Brain pericyte (primary cell): ENCODE measurements at regions not wholly inside any gene's neighbourhood (a gene's known extent, or its start where the extent isn't known, plus 50 kb on each side); places are given as distances from the start of the nearest gene placed in this dataset.

Source experiments
- DNase-seq: peaks from one replicate; pipeline ENCODE4 v3.0.0-alpha.2; 2012; ENCODE audit warnings: low read depth, low spot score

GRCh38 chr5:4065472-4066320, 470.1 kb downstream of the IRX1 start:
- DNase-seq, result no peak

DNA sequence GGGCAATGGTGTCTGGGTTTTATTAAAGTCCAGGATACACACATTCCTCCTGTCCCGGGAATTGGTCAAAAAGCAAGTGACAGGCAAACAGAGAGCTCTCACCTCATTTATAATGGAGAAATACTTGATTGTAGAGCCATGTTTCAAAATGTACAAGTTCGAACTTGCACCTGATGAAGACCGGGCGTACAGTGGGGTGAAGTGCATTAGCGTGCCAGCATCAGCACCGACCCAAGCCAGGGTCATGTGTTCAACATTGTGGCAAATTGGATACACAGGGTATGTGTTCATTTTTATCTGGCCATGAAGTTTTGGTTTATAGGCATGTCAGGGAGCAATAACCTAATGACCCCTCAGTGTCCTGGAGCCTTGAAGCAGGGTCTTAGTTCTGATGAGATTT, 472.5 kb downstream of the IRX1 start:
- DNase-seq, result no peak

GRCh38 chr5:4078544-4078943, 482.9 kb downstream of the IRX1 start:
- DNase-seq, result no peak

- no peak for DNase-seq
Measured at GRCh38 chr5:4079831-4080230, 484.2 kb downstream of the IRX1 start.

GRCh38 chr5:4080370-4080769, 484.7 kb downstream of the IRX1 start:
- no peak for DNase-seq

DNA sequence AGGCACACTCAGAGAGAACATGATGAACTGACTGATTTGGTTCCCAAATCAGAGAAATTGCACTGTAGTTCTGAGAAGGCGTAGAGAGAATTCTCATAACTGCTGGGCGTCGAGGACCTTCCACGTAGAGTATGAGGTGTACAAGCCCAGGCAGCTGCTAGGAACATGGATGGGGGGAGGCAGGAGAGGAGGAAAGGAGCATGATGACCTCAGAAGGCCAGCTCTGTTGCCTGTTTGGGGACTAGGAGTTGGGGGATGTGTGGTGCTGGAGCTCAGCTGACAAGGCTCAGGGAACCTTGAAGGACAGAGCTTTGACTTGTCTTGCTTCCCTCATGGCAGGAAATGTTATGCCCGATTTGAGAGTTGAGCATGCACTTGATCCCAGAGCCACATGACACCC, 485.4 kb downstream of the IRX1 start:
- DNase-seq, result no peak

- no peak for DNase-seq
Measured at GRCh38 chr5:4081466-4081865, 485.8 kb downstream of the IRX1 start.

GRCh38 chr5:4082966-4083564, 487.4 kb downstream of the IRX1 start:
- no peak for DNase-seq

DNA sequence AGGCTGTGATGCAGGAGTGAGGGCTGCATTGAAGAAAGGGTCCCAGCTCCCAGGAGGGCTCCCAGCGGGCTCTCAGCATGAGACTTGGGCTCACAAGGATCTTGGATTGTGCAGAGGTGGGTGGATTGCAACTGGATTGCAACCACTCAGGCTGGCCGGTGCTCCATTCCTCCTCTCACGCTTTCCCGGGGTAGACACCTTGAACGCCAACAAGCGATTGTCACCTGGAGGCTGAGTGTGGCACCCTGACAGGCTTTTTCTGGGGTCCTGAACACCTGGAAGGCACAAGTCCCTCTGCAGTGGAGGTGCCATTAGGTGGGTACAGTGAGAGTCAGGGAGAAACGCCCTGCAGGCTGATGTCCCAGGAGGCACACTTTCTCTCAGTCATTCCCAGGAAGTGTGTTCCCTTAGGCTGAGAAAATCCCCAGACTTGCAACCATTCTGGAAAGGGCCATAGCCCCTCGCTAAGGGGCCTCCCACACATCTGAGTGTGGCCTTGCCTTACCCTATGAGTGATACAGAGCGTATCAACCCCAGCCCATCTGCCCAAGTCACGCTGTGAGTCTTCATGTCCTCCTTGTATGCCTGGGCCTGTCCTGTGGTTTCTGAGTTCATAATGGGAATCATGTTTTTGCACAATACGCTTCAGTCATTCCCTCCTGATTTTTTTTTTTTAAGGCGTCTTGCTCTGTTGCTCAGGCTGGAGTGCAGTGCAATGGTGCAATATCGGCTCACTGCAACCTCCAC, 488.1 kb downstream of the IRX1 start:
- no peak for DNase-seq

DNA sequence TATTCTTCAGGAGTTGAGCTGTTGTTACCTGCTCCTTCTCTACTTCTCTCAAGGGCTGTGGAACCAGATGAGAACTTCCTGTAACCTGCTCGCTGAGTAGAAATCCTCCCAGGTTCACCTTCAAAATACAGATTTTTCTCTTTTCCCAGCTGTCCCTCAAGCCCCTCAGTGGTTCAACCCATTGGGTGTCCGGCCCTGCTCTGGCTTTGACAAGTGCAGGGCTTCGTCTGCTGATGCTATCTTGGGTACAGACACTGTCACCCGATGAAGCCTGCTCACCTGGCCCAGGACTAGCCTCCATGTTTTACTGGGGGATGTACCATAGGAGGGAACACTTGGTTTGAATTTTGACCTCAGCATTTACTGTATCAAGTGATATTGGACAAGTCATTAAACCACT, 490.4 kb downstream of the IRX1 start:
- no peak for DNase-seq

GRCh38 chr5:4087110-4087509, 491.5 kb downstream of the IRX1 start:
- no peak for DNase-seq

DNA sequence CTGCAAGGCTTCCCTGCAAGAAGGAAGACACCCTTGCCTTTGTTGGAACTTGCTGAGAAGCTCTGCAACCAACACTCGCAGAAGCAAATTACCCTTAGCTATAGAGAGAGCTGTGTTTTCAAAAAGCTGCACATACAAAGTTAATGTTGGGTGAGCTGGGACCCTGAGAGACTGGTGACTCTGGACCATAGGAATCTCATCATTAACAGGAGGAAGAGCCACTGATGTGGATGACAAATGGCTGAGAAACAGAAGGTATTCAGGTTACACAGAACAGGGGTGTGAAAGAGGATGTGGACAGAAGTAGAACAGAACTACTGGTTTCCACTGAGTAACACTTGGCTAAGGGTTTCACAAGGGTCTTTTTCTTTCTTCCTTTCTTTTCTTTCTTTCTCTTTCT, 493.5 kb downstream of the IRX1 start:
- no peak for DNase-seq

DNA sequence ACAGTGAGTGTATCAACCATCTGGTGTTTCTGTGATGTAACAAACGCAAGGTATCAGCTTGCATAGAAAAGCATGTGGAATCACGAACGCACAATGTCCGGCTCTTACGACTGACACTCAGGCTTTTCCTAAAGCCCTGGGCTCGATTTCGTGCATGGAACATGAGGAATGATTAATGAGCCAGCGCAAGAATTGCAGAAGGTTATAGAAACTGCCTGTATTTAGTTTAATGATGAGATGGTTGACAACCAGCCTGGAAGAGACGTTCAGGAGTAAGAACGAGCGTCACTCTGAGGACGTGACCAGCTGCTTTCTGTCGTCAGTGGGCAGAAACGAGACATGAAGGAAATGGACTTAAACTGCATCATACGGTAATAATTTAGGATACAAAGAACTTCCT, 497.6 kb downstream of the IRX1 start:
- DNase-seq, result no peak

DNA sequence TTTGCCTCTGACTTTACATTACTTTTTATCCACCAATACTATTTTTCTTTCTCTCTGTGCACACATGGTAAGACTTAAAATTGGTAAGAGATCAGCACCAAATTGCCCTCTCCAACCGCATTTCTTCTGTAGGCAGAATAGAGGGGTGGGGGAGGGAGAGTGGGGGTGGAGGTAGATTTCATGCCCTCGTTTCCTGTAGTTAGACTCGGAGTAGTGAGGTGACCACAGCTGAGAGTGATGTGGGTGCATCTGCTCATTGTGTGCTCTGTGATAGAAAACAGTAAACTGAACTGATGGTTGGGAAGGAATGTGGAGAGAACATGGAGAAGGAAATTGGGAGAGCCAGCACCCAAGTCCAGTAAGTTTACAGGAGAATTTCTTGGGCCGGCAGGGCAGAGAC, 498.3 kb downstream of the IRX1 start:
- no peak for DNase-seq

DNA sequence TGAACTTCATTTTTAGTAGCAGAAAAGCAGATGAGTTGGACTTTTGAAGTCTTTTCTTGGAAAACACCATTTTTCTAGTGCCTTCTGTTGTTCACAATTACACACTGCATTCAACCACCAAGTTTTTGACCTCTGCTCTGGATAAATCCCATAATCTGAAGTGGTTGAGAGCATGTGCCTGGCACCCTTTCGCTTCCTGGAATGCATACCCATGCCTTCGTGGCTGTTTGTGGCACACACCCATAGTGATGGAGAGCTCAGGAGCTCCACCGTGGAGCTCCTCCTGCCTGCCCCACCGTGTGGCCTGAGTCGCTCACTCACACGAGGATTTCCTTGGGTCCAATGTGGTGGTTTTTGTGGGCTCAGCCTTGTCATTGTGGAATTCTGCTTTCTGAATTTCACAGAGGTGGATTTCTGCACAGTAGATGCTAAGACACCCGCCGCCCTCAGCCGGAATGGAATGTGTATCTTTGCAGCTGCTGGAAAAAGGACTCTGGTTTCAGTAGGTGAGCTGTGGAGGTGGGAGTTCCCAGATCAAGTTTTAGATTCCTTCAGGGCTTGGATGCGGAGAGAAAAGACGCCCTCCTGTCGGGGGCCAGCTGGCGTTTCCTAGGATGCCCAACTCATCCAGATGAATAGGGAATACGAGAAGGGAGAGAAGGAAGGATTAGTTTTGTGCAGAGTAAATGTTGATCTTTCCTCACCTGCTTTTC, 500.4 kb downstream of the IRX1 start:
- DNase-seq, result no peak

DNA sequence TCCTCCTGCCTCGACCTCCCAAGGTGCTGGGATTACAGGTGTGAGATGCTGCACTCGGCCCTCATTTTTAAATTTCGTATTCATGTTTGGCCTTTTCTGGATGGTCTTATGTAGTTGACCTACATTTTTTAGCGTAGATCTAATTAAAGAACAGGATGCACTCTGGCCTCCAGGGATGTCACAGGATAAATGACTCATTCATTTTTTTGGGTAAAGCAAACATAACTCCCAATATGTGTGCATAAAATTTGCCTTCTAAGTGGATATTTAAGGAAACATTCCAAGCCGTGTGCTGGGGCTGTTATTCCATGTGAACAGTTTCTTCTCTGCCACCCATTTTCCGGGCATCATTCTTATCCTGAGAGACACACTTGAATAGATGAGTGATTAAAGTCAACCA, 501.6 kb downstream of the IRX1 start:
- no peak for DNase-seq

GRCh38 chr5:4098226-4098625, 502.6 kb downstream of the IRX1 start:
- DNase-seq, result no peak

DNA sequence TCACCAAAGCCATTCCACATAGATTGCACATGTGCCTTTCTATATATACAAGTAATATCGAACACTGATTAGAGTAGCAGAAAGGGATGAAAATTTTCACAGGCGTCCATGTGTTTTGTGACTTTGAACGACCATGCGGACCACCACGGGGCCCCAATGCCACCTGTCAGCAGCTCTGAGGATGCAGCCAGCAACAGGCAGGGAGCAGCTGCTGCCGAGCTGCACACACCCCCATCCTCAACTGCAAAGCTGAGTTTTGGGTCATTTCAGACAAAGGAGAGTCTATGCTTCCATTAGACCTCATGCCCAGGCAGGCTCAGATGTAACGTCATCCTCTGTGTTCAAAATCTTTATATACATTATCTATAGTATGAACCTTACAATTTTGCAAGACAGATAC, 503.8 kb downstream of the IRX1 start:
- no peak for DNase-seq

GRCh38 chr5:4100739-4101138, 505.1 kb downstream of the IRX1 start:
- no peak for DNase-seq

DNA sequence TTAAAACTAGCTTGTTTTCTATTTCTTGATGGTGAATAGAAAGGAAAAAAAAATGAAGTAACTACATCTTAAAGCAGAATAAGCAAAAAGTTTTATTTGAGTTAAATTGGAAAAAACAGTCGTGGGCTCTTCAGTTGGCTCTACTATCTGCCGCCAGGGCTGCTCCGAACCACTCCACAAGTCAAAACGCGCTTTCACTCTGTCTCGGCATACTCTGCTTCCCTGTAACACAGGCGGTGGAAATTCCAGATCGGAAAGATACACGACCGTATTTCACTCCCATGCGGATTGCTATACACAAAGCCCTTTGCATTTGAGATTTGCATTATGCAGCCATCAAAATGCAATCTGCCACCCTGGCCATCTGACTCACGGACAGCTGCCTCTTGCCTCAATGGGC, 505.6 kb downstream of the IRX1 start:
- no peak for DNase-seq

DNA sequence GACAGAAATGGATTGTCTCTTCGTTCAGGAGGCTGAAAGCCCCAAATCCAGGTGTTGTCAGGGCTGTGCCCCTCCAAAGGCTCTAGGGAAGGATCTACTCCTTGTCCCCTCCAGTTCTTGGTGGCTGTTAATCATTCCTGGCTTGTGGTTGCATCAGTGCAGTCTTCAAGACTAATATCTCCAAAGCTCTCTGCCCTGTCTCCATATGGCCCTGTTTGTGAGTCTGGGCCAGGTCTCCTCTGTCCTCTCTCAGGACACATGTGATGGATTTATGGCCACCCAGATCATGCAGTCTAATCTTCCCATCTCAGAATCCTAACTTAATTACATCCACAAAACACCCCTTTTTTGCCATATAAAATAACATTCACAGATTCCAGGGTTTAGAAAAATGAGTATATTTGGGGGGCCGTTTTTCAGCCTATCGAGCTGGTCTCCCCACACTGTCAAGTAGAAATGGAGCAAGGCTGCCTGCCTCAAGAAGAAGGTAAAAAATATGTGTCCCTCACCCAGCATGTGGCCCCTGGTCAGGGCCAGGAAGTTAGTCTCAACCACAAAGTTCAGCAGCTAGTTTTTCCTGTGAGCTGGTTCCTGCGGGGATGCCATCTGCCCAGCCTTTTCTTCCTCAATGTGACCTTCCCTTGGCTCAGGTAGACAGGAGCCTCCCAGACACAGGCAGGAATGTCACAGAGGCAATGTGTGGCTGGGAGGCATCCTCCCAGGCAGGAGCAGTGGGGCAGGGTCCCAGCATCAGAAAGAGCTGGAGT, 509.4 kb downstream of the IRX1 start:
- DNase-seq, result no peak
